Neural progenitor cell (in vitro differentiated cells): ENCODE measurements at regions not wholly inside any gene's neighbourhood (a gene's known extent, or its start where the extent isn't known, plus 50 kb on each side); places are given as distances from the start of the nearest gene placed in this dataset.

Source experiments
- DNase-seq: peaks from one replicate; pipeline ENCODE4 v3.0.0-alpha.2; 2016; ENCODE audit warnings: low spot score
- H2AFZ ChIP-seq: fragments of 200-600 bp; sonication (generic); replicated peaks from 2 replicates; pipeline ENCODE4 v1.6.1; 2016; ENCODE audit warnings: antibody characterized with exemption
- H3F3A ChIP-seq: fragments of 200-600 bp; sonication (generic); 2 replicates; pipeline ENCODE4 v1.6.1; 2016; ENCODE audit warnings: antibody characterized with exemption, low read depth
- H3K27ac ChIP-seq: fragments of 200-600 bp; sonication (generic); 2 replicates; pipeline ENCODE4 v1.5.1; 2016; ENCODE audit warnings: mild to moderate bottlenecking
- H3K27me3 ChIP-seq: fragments of 200-600 bp; sonication (generic); 2 replicates; pipeline ENCODE4 v1.6.1; 2016; ENCODE audit warnings: mild to moderate bottlenecking, moderate library complexity
- H3K36me3 ChIP-seq: fragments of 200-600 bp; sonication (generic); 2 replicates; pipeline ENCODE4 v1.5.1; 2016
- H3K4me1 ChIP-seq: fragments of 200-600 bp; sonication (generic); 2 replicates; pipeline ENCODE4 v1.6.1; 2016; ENCODE audit warnings: mixed run types
- H3K4me2 ChIP-seq: fragments of 200-600 bp; sonication (generic); 2 replicates; pipeline ENCODE4 v1.6.1; 2016
- H3K4me3 ChIP-seq: fragments of 200-600 bp; sonication (generic); 2 replicates; pipeline ENCODE4 v1.5.1; 2016
- H3K79me2 ChIP-seq: fragments of 200-600 bp; sonication (generic); 2 replicates; pipeline ENCODE4 v1.6.1; 2016; ENCODE audit warnings: low read depth
- H3K9ac ChIP-seq: fragments of 200-600 bp; sonication (generic); 2 replicates; pipeline ENCODE4 v1.6.1; 2016
- H3K9me3 ChIP-seq: fragments of 200-600 bp; sonication (generic); 2 replicates; pipeline ENCODE4 v1.5.1; 2016; ENCODE audit warnings: low read depth
- H4K20me1 ChIP-seq: fragments of 200-600 bp; sonication (generic); 2 replicates; pipeline ENCODE4 v1.6.1; 2016; ENCODE audit warnings: low read depth
- H3K27ac Mint-ChIP-seq: 3 replicates; pipeline ENCODE4 v1.8.0; 2021; ENCODE audit warnings: mixed read lengths
- H3K27me3 Mint-ChIP-seq: 2 replicates; pipeline ENCODE4 v1.8.0; 2022; ENCODE audit warnings: low read depth, mild to moderate bottlenecking, inconsistent platforms, moderate library complexity, mixed read lengths; ENCODE audit not compliant: insufficient read depth
- H3K36me3 Mint-ChIP-seq: 3 replicates; pipeline ENCODE4 v1.8.0; 2021; ENCODE audit warnings: mixed read lengths
- H3K4me1 Mint-ChIP-seq: 3 replicates; pipeline ENCODE4 v1.8.0; 2021; ENCODE audit warnings: mixed read lengths
- H3K4me3 Mint-ChIP-seq: 3 replicates; pipeline ENCODE4 v1.8.0; 2021; ENCODE audit warnings: mild to moderate bottlenecking, moderate library complexity, mixed read lengths
- H3K9me3 Mint-ChIP-seq: 3 replicates; pipeline ENCODE4 v1.8.0; 2020; ENCODE audit warnings: mixed read lengths
- CTCF ChIP-seq: fragments of 200-600 bp; sonication (generic); IDR thresholded peaks from 2 replicates; pipeline ENCODE4 v1.5.1; 2017; ENCODE audit warnings: antibody characterized with exemption, mild to moderate bottlenecking
- EZH2 ChIP-seq: fragments of 200-600 bp; sonication (generic); IDR thresholded peaks from 2 replicates; pipeline ENCODE4 v1.6.1; 2017; ENCODE audit warnings: antibody characterized with exemption, mild to moderate bottlenecking, moderate library complexity
- EZH2phosphoT487 ChIP-seq: fragments of 200-600 bp; sonication (generic); IDR thresholded peaks from 2 replicates; pipeline ENCODE4 v1.6.1; 2017; ENCODE audit warnings: antibody characterized with exemption

GRCh38 chr15:57772223-57772957 is 65.9 kb downstream of the POLR2M start:
- Mint-ChIP-seq H3K27me3 (no peaks in the 10 kb centered on the region), H3K36me3 (no peaks in the 10 kb centered on the region), H3K27ac (no peak overlapping the region), H3K9me3 (no peaks in the 10 kb centered on the region), H3K4me3 (no peak overlapping the region), H3K4me1 (peaks cover 25% of the 10 kb centered on the region)
- Histone ChIP-seq H3F3A (no peaks in the 10 kb centered on the region), H3K9ac (no peak overlapping the region), H3K4me1 (peaks cover 34% of the 10 kb centered on the region), H3K4me3 (no peak overlapping the region), H3K27ac (no peak overlapping the region), H3K27me3 (no peaks in the 10 kb centered on the region), H3K4me2 (no peak overlapping the region), H3K79me2 (no peaks in the 10 kb centered on the region), H3K36me3 (no peaks in the 10 kb centered on the region), H4K20me1 (no peaks in the 10 kb centered on the region), H3K9me3 (no peaks in the 10 kb centered on the region), H2AFZ (peak overlapping the region; percentile 5)
- peak; percentile 52 for DNase-seq
- TF ChIP-seq EZH2: no peak
- TF ChIP-seq EZH2phosphoT487: no peak
- no peak for TF ChIP-seq CTCF

DNA sequence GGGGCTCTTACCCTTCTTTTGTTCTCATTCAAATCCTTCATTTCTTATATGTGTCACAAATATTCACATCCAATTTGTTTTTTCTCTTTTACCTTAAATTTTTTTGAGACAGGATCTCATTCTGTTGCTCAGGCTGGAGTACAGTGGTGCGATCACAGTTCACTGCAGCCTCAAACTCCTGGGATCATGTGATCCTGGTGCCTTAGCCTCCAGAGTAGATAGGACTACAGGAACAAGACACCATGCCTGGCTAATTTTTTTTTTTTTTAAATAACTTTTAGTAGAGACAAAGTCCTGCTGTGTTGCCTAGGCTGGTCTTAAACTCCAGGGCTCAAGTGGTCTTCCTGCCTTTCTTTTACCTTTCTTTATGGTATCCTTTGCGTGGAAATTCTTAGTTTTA is 66.5 kb downstream of the POLR2M start:
- no peak overlapping the region for H3K4me3 ChIP-seq
- no peak overlapping the region for H3K4me3 Mint-ChIP-seq
- H3K9ac ChIP-seq: no peak overlapping the region
- no peak overlapping the region for H3K27ac ChIP-seq
- no peaks in the 10 kb centered on the region for H3K36me3 Mint-ChIP-seq
- no peaks in the 10 kb centered on the region for H3F3A ChIP-seq
- peak overlapping the region; percentile 5 for H2AFZ ChIP-seq
- H4K20me1 ChIP-seq: no peaks in the 10 kb centered on the region
- no peak overlapping the region for H3K27ac Mint-ChIP-seq
- H3K36me3 ChIP-seq: no peaks in the 10 kb centered on the region
- no peaks in the 10 kb centered on the region for H3K79me2 ChIP-seq
- DNase-seq: no peak
- H3K27me3 Mint-ChIP-seq: no peaks in the 10 kb centered on the region
- H3K4me2 ChIP-seq: no peak overlapping the region
- H3K27me3 ChIP-seq: no peaks in the 10 kb centered on the region
- no peaks in the 10 kb centered on the region for H3K9me3 ChIP-seq
- H3K4me1 ChIP-seq: peaks cover 34% of the 10 kb centered on the region
- no peaks in the 10 kb centered on the region for H3K9me3 Mint-ChIP-seq
- H3K4me1 Mint-ChIP-seq: peaks cover 25% of the 10 kb centered on the region
- TF ChIP-seq EZH2: no peak
- TF ChIP-seq EZH2phosphoT487: no peak
- no peak for TF ChIP-seq CTCF

DNA sequence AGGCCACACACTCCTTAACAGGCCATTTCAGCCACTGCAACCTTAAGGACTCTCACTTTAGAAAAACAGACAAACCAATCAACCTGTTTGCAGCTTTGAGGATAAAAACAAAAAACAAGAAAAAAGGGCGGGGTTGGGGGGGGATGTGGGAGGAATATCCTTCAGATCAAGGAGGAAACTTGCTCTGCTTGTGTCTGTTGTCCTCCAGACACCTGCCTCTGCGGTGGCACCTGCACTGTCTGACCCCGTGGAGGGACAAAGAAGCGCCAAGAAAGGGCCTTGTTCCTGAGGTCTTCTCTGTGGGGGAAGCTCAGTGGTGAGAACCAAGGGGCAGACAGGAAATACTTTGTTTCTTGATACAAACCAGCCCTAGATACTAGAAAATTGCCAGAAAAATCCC is 70.5 kb downstream of the POLR2M start:
- H3K79me2 ChIP-seq: no peaks in the 10 kb centered on the region
- no peaks in the 10 kb centered on the region for H4K20me1 ChIP-seq
- H3K27me3 Mint-ChIP-seq: no peaks in the 10 kb centered on the region
- no peak for DNase-seq
- no peak overlapping the region for H3K4me3 Mint-ChIP-seq
- H3K4me2 ChIP-seq: peak overlapping the region; percentile 28
- no peaks in the 10 kb centered on the region for H3K9me3 ChIP-seq
- H3K4me1 Mint-ChIP-seq: peaks cover 17% of the 10 kb centered on the region
- no peak overlapping the region for H3K9ac ChIP-seq
- H3K4me3 ChIP-seq: no peak overlapping the region
- H2AFZ ChIP-seq: peak overlapping the region; percentile 55
- no peak overlapping the region for H3K27ac Mint-ChIP-seq
- no peaks in the 10 kb centered on the region for H3K27me3 ChIP-seq
- no peaks in the 10 kb centered on the region for H3F3A ChIP-seq
- H3K4me1 ChIP-seq: peaks cover 25% of the 10 kb centered on the region
- TF ChIP-seq EZH2: no peak
- H3K27ac ChIP-seq: no peak overlapping the region
- no peaks in the 10 kb centered on the region for H3K36me3 ChIP-seq
- H3K36me3 Mint-ChIP-seq: no peaks in the 10 kb centered on the region
- H3K9me3 Mint-ChIP-seq: no peaks in the 10 kb centered on the region

GRCh38 chr15:57780471-57780870 is 74.0 kb downstream of the POLR2M start:
- no peaks in the 10 kb centered on the region for H4K20me1 ChIP-seq
- H3K27ac Mint-ChIP-seq: no peak overlapping the region
- H3K9me3 Mint-ChIP-seq: no peaks in the 10 kb centered on the region
- no peak overlapping the region for H3K4me2 ChIP-seq
- H3K9ac ChIP-seq: no peak overlapping the region
- no peaks in the 10 kb centered on the region for H3K9me3 ChIP-seq
- no peaks in the 10 kb centered on the region for H3K27me3 ChIP-seq
- no peaks in the 10 kb centered on the region for H3K36me3 Mint-ChIP-seq
- H3F3A ChIP-seq: no peaks in the 10 kb centered on the region
- H3K27ac ChIP-seq: no peak overlapping the region
- H3K27me3 Mint-ChIP-seq: peaks cover 4% of the 10 kb centered on the region
- no peaks in the 10 kb centered on the region for H3K36me3 ChIP-seq
- no peak for DNase-seq
- peaks cover 18% of the 10 kb centered on the region for H3K4me1 ChIP-seq
- H3K4me1 Mint-ChIP-seq: peaks cover 10% of the 10 kb centered on the region
- H2AFZ ChIP-seq: no peak overlapping the region
- H3K4me3 Mint-ChIP-seq: no peak overlapping the region
- H3K4me3 ChIP-seq: no peak overlapping the region
- TF ChIP-seq EZH2 (no peak), CTCF (no peak), EZH2phosphoT487 (no peak)
- no peaks in the 10 kb centered on the region for H3K79me2 ChIP-seq
